ENCODE measurements at regions not wholly inside any gene's neighbourhood (a gene's known extent, or its start where the extent isn't known, plus 50 kb on each side); places are given as distances from the start of the nearest gene placed in this dataset.

GRCh38 chr1:96427616-96428015, 294.0 kb upstream of the PTBP2 start (continued):
- TF ChIP-seq IRF3 (IDR thresholded peaks at IDR 0.05; ENCODE audit: low read depth, low read length) (no peak), CHD2 (IDR thresholded peaks at IDR 0.05; ENCODE audit: low read length, partially characterized antibody) (no peak), RFX5 (IDR thresholded peaks at IDR 0.05; ENCODE audit: low read length) (no peak), GABPA (IDR thresholded peaks at IDR 0.05; ENCODE audit: low read depth) (no peak), SIN3A (IDR thresholded peaks at IDR 0.05; ENCODE audit: borderline replicate concordance, low read depth, low read length) (no peak), MXI1 (IDR thresholded peaks at IDR 0.05; ENCODE audit: low read depth, low read length) (no peak), MEF2A (IDR thresholded peaks at IDR 0.05; ENCODE audit: borderline replicate concordance, low read depth) (no peak), EP300 (IDR thresholded peaks at IDR 0.05; ENCODE audit: borderline replicate concordance in 1 of 2, low read depth in 1 of 2, low read length in 1 of 2) (no peak), FOXM1 (IDR thresholded peaks at IDR 0.05; ENCODE audit: low read depth) (no peak), USF2 (IDR thresholded peaks at IDR 0.05; ENCODE audit: borderline replicate concordance, low read depth, low read length) (no peak), POLR2AphosphoS5 (IDR thresholded peaks at IDR 0.05; ENCODE audit: low read depth, low read length) (no peak), JUND (IDR thresholded peaks at IDR 0.05) (no peak)

- no peak overlapping the region for H3K9ac ChIP-seq
- POLR2A ChIA-PET, result no interaction called here
- CTCF ChIA-PET, result no interaction called here
- no peaks in the 10 kb centered on the region for H3K27me3 ChIP-seq (ENCODE audit: insufficient read depth)
- H3K4me3 ChIP-seq (ENCODE audit: low read depth in 2 of 2, low read length in 1 of 2), result no peak overlapping the region
- H3K36me3 ChIP-seq (replicated peaks in 1 of 2; ENCODE audit: control insufficient read depth in 1 of 2, insufficient read depth in 2 of 2, low read length in 1 of 2), result no peaks in the 10 kb centered on the region
- H3K27ac ChIP-seq (ENCODE audit: low read depth in 2 of 2, low read length in 1 of 2), result no peak overlapping the region
- H3K9me2 ChIP-seq, result no peaks in the 10 kb centered on the region
- WGBS (ENCODE audit: low lambda C conversion rate), result 88% methylated on average over 1 of the region's 1 CpG
- H4K20me1 ChIP-seq (ENCODE audit: insufficient read depth), result no peaks in the 10 kb centered on the region
- no peak overlapping the region for H2AFZ ChIP-seq (ENCODE audit: low read depth)
- no peaks in the 10 kb centered on the region for H3F3A ChIP-seq (replicated peaks; ENCODE audit: insufficient read depth)
- DNase-seq, result no peak
- H3K4me1 ChIP-seq (ENCODE audit: control insufficient read depth in 1 of 2, insufficient read depth in 2 of 2, low read depth in 1 of 2, low read length in 1 of 2), result no peaks in the 10 kb centered on the region
- no peak overlapping the region for H3K4me2 ChIP-seq
- TF ChIP-seq FOSL2 (IDR thresholded peaks at IDR 0.05; ENCODE audit: borderline replicate concordance, low read depth), result no peak
- no peak for TF ChIP-seq TAF1 (IDR thresholded peaks at IDR 0.05; ENCODE audit: borderline replicate concordance, low read depth, low read length)
- no peak for TF ChIP-seq GATA2 (CRISPR knock-in tag; IDR thresholded peaks at IDR 0.05)
- TF ChIP-seq MEF2A (IDR thresholded peaks at IDR 0.05; ENCODE audit: borderline replicate concordance, low read depth), result no peak
- TF ChIP-seq RAD21 (IDR thresholded peaks at IDR 0.05; ENCODE audit: low read length), result no peak
- no peak for TF ChIP-seq POLR2AphosphoS5 (IDR thresholded peaks at IDR 0.05; ENCODE audit: low read depth, low read length)
- TF ChIP-seq SMC3 (IDR thresholded peaks at IDR 0.05; ENCODE audit: low read depth, low read length), result no peak
- TF ChIP-seq FOXJ3 (CRISPR knock-in tag; IDR thresholded peaks at IDR 0.05), result no peak
- TF ChIP-seq GABPA (IDR thresholded peaks at IDR 0.05; ENCODE audit: low read depth), result no peak
- no peak for TF ChIP-seq FOXM1 (IDR thresholded peaks at IDR 0.05; ENCODE audit: low read depth)
- no peak for TF ChIP-seq SIN3A (IDR thresholded peaks at IDR 0.05; ENCODE audit: borderline replicate concordance, low read depth, low read length)
- TF ChIP-seq EZH2phosphoT487 (IDR thresholded peaks at IDR 0.05; ENCODE audit: borderline replicate concordance, low read depth), result no peak
- no peak for TF ChIP-seq YY1 (IDR thresholded peaks at IDR 0.05; ENCODE audit: low read depth)
- no peaks in the 10 kb centered on the region; the same call in 1 of the 2 replicates for H3K9me3 ChIP-seq
- H3K79me2 ChIP-seq (ENCODE audit: insufficient read depth), result no peaks in the 10 kb centered on the region
Measured at GRCh38 chr1:96445302-96445701, 276.3 kb upstream of the PTBP2 start.

Measured in SK-N-SH (cell line).